Smooth muscle cell (in vitro differentiated cells): ENCODE measurements at regions not wholly inside any gene's neighbourhood (a gene's known extent, or its start where the extent isn't known, plus 50 kb on each side); places are given as distances from the start of the nearest gene placed in this dataset.

Experiments
- DNase-seq: peaks from one replicate; lab custom pipeline; 2025; ENCODE audit not compliant: unreplicated experiment; lab: John Stamatoyannopoulos, UW
- H2AFZ ChIP-seq: fragments of 200-600 bp; sonication (generic); 2 replicates; pipeline ENCODE4 v1.6.0; 2016; ENCODE audit warnings: antibody characterized with exemption, low read depth, mild to moderate bottlenecking
- H3F3A ChIP-seq: fragments of 200-600 bp; sonication (generic); 2 replicates; pipeline ENCODE4 v1.6.0; 2017; ENCODE audit warnings: antibody characterized with exemption, low read depth
- H3K27ac ChIP-seq: fragments of 200-600 bp; sonication (generic); 2 replicates; pipeline ENCODE4 v1.5.1; 2016; ENCODE audit warnings: low read depth, mild to moderate bottlenecking
- H3K27me3 ChIP-seq: fragments of 200-600 bp; sonication (generic); 2 replicates; pipeline ENCODE4 v1.6.1; 2016; ENCODE audit warnings: low read depth, mild to moderate bottlenecking
- H3K36me3 ChIP-seq: fragments of 200-600 bp; sonication (generic); 2 replicates; pipeline ENCODE4 v1.5.1; 2016; ENCODE audit warnings: low read depth
- H3K4me1 ChIP-seq: fragments of 200-600 bp; sonication (generic); 2 replicates; pipeline ENCODE4 v1.5.1; 2016; ENCODE audit warnings: low read depth
- H3K4me2 ChIP-seq: fragments of 200-600 bp; sonication (generic); 2 replicates; pipeline ENCODE4 v1.6.0; 2016; ENCODE audit warnings: mild to moderate bottlenecking
- H3K4me3 ChIP-seq: fragments of 200-600 bp; sonication (generic); 2 replicates; pipeline ENCODE4 v1.5.1; 2016; ENCODE audit warnings: mild to moderate bottlenecking
- H3K79me2 ChIP-seq: fragments of 200-600 bp; sonication (generic); 2 replicates; pipeline ENCODE4 v1.6.0; 2016; ENCODE audit warnings: low read depth, mild to moderate bottlenecking
- H3K9ac ChIP-seq: fragments of 200-600 bp; sonication (generic); 2 replicates; pipeline ENCODE4 v1.6.0; 2016; ENCODE audit warnings: low read depth
- H3K9me3 ChIP-seq: fragments of 200-600 bp; sonication (generic); replicated peaks from 2 replicates; pipeline ENCODE4 v1.5.1; 2016; ENCODE audit warnings: low read depth
- H4K20me1 ChIP-seq: fragments of 200-600 bp; sonication (generic); 2 replicates; pipeline ENCODE4 v1.6.0; 2016; ENCODE audit warnings: low read depth
- WGBS: methylation state at CpG from one replicate; pipeline ENCODE4 v1.1.7; 2016; ENCODE audit warnings: low lambda C conversion rate; 5-methylcytosine and 5-hydroxymethylcytosine counted together
- TF ChIP-seq, protein P1 (sequence below): fragments of 200-600 bp; sonication (generic); IDR thresholded peaks from 2 replicates; pipeline ENCODE4 v1.5.1; 2017; ENCODE audit warnings: borderline replicate concordance, mild to moderate bottlenecking, antibody characterized with exemption; ENCODE audit not compliant: insufficient read depth, poor library complexity, severe bottlenecking

DNA sequence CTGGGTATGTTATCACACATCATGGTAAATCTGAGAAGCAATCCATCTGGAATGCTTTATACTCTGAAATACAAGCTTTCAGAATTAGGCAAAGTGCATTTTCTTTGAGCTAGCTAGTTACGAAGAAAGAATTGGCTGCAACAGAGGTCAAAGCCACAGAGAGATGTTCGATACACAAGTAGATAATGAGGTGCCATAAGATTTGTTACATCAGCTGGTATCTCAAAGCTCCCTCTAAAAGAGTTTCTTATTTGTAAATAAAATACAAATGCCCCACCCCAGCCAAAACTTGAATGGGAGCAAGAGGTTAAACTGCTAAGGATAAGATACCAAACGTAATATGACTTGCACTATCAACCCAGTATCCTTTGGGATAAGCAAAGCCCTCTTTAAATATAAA, 84.0 kb upstream of the SLCO3A1 start:
- H3K27me3 ChIP-seq: peaks cover 4% of the 10 kb centered on the region
- TF ChIP-seq, protein P1, sequence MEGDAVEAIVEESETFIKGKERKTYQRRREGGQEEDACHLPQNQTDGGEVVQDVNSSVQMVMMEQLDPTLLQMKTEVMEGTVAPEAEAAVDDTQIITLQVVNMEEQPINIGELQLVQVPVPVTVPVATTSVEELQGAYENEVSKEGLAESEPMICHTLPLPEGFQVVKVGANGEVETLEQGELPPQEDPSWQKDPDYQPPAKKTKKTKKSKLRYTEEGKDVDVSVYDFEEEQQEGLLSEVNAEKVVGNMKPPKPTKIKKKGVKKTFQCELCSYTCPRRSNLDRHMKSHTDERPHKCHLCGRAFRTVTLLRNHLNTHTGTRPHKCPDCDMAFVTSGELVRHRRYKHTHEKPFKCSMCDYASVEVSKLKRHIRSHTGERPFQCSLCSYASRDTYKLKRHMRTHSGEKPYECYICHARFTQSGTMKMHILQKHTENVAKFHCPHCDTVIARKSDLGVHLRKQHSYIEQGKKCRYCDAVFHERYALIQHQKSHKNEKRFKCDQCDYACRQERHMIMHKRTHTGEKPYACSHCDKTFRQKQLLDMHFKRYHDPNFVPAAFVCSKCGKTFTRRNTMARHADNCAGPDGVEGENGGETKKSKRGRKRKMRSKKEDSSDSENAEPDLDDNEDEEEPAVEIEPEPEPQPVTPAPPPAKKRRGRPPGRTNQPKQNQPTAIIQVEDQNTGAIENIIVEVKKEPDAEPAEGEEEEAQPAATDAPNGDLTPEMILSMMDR: no peak
- H3K4me2 ChIP-seq: no peak overlapping the region
- no peaks in the 10 kb centered on the region for H3K9me3 ChIP-seq
- 78% methylated on average over 3 of the region's 3 CpGs for WGBS
- no peaks in the 10 kb centered on the region for H3K36me3 ChIP-seq
- DNase-seq: no peak
- no peaks in the 10 kb centered on the region for H3K79me2 ChIP-seq
- H3K9ac ChIP-seq: no peak overlapping the region
- H3K4me1 ChIP-seq: no peaks in the 10 kb centered on the region
- H3K27ac ChIP-seq: no peak overlapping the region
- no peaks in the 10 kb centered on the region for H4K20me1 ChIP-seq
- no peaks in the 10 kb centered on the region for H3F3A ChIP-seq
- no peak overlapping the region for H2AFZ ChIP-seq
- H3K4me3 ChIP-seq: no peak overlapping the region

DNA sequence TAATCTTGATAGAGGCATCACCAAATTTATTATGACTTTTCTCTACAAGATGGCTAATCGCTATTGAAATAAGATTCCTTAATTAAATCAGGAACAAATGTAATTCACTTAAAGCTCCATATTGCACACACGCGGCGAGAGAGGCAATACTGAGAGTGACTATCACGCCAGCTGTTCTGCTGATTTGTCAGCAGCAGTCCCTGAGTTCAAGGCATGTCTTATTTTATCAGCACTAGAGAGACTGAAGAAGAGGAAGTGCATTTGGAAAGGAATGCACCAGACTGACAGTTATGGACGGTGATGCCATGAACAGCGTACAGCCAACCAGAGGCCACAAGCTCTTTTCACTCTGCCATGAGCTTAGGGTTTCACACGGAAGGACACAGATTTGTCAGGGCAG, 83.6 kb upstream of the SLCO3A1 start:
- Histone ChIP-seq H3K9ac (no peak overlapping the region), H3K4me1 (no peaks in the 10 kb centered on the region), H3K27me3 (peaks cover 4% of the 10 kb centered on the region), H3K9me3 (no peaks in the 10 kb centered on the region), H3K36me3 (no peaks in the 10 kb centered on the region), H3K79me2 (no peaks in the 10 kb centered on the region), H3K27ac (no peak overlapping the region), H2AFZ (no peak overlapping the region), H3K4me3 (no peak overlapping the region), H3F3A (no peaks in the 10 kb centered on the region), H4K20me1 (no peaks in the 10 kb centered on the region), H3K4me2 (no peak overlapping the region)
- TF ChIP-seq, protein P1: no peak
- no peak for DNase-seq
- 61% methylated on average over 8 of the region's 8 CpGs for WGBS

DNA sequence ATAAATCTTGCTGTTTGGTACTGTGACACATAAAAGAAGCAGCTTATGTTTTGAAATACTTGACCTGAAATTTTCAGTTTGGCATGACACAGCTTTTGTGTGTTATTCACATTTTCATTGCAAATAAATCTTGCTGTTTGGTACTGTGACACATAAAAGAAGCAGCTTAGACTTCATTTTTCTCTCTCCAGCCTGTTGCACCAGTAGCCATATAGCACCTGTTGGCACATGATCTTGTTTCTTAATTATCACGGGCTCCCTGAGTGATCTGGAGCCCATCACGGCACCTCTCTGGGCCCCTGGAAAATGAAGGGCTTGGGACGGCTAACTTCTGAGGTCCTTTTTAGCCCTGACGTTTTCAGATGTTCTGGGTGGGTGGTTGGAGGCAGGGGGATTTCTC, 77.4 kb upstream of the SLCO3A1 start:
- TF ChIP-seq, protein P1: no peak
- H3K4me1 ChIP-seq: no peaks in the 10 kb centered on the region
- DNase-seq: no peak

DNA sequence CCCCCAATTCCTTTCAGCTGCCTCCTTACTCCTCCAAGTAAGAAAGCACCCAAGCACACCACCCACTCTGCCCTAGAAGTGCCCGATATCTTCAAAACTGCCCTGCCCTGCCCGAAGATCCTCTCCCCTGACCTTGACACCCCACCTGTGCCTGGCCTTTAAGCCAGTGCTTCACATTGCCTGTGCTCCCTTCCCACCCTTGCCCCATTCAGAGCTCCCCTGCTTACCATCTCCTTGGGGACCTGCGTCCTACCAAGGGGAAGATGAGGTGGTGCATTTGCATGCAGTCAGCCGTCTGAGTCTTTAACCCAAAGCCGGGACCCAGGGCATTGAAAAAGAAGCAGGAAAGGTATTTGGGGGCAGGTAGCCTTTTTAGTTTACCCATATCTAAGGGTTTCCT, 73.5 kb upstream of the SLCO3A1 start:
- Histone ChIP-seq H3K4me2 (no peak overlapping the region), H2AFZ (no peak overlapping the region), H3K27me3 (peaks cover 11% of the 10 kb centered on the region), H3K9ac (no peak overlapping the region), H3K36me3 (no peaks in the 10 kb centered on the region), H4K20me1 (no peaks in the 10 kb centered on the region), H3K27ac (no peak overlapping the region), H3K4me3 (no peak overlapping the region), H3K9me3 (no peaks in the 10 kb centered on the region), H3K4me1 (no peaks in the 10 kb centered on the region), H3K79me2 (no peaks in the 10 kb centered on the region), H3F3A (no peaks in the 10 kb centered on the region)
- DNase-seq: no peak
- TF ChIP-seq, protein P1: no peak
- WGBS: 78% methylated on average over 5 of the region's 5 CpGs

More for the DNA sequence above, 77.4 kb upstream of the SLCO3A1 start:
- H2AFZ ChIP-seq: no peak overlapping the region
- no peaks in the 10 kb centered on the region for H3K79me2 ChIP-seq
- no peaks in the 10 kb centered on the region for H3K9me3 ChIP-seq
- no peak overlapping the region for H3K9ac ChIP-seq
- H3K27ac ChIP-seq: no peak overlapping the region
- peaks cover 15% of the 10 kb centered on the region for H3K27me3 ChIP-seq
- H3F3A ChIP-seq: no peaks in the 10 kb centered on the region
- no peak overlapping the region for H3K4me2 ChIP-seq
- no peaks in the 10 kb centered on the region for H4K20me1 ChIP-seq
- 59% methylated on average over 4 of the region's 4 CpGs for WGBS
- no peak overlapping the region for H3K4me3 ChIP-seq
- H3K36me3 ChIP-seq: no peaks in the 10 kb centered on the region
